Liver (tissue), 8 donors: ENCODE measurements at regions not wholly inside any gene's neighbourhood (a gene's known extent, or its start where the extent isn't known, plus 50 kb on each side); places are given as distances from the start of the nearest gene placed in this dataset.
A peak's percentile ranks its signal among the peaks of the same experiment; 100 is the strongest.

Experiments
- DNase-seq: peaks from one replicate; pipeline ENCODE4 v3.0.0-alpha.2; 2017; ENCODE audit warnings: low spot score
- H3K27ac ChIP-seq, 2 donors: one replicate each; pipeline ENCODE4 v1.7.0; 2013; ENCODE audit warnings: inconsistent platforms in 2 of 2, low read length in 2 of 2, control low read depth in 1 of 2, low read depth in 1 of 2, mild to moderate bottlenecking in 1 of 2
- H3K27me3 ChIP-seq, 4 donors: one replicate each; pipeline versions ENCODE4 v1.6.1 to v1.7.0; 2013; ENCODE audit warnings: low read length in 3 of 4, inconsistent platforms in 1 of 4, mild to moderate bottlenecking in 1 of 4, moderate library complexity in 1 of 4; ENCODE audit not compliant: control insufficient read depth in 4 of 4, insufficient read depth in 4 of 4
- H3K36me3 ChIP-seq, 4 donors: one replicate each; pipeline versions ENCODE4 v1.6.1 to v1.7.0; 2013; ENCODE audit warnings: low read length in 3 of 4, mild to moderate bottlenecking in 3 of 4, low read depth in 1 of 4, moderate library complexity in 1 of 4; ENCODE audit not compliant: control insufficient read depth in 4 of 4, insufficient read depth in 3 of 4
- H3K4me1 ChIP-seq, 4 donors: one replicate each; pipeline versions ENCODE4 v1.6.1 to v1.7.0; 2013; ENCODE audit warnings: low read length in 3 of 4, mild to moderate bottlenecking in 3 of 4, moderate library complexity in 1 of 4; ENCODE audit not compliant: control insufficient read depth in 4 of 4, insufficient read depth in 4 of 4
- H3K4me3 ChIP-seq, 3 donors: one replicate each; pipeline versions ENCODE4 v1.6.1 to v1.7.0; 2013; ENCODE audit warnings: low read length in 3 of 3, control low read depth in 1 of 3, low read depth in 1 of 3, mild to moderate bottlenecking in 1 of 3
- H3K9ac ChIP-seq, 2 donors: one replicate each; pipeline ENCODE4 v1.7.0; 2013; ENCODE audit warnings: low read length in 2 of 2, mild to moderate bottlenecking in 2 of 2, moderate library complexity in 2 of 2, control low read depth in 1 of 2, low read depth in 1 of 2
- H3K9me3 ChIP-seq, 4 donors: one replicate each; pipeline versions ENCODE4 v1.6.1 to v1.7.0; 2013; ENCODE audit warnings: low read length in 3 of 4; ENCODE audit not compliant: control insufficient read depth in 4 of 4
- ATF3 ChIP-seq: IDR thresholded peaks from 2 replicates; pipeline ENCODE4 v1.6.1; 2016; ENCODE audit warnings: antibody characterized with exemption
- CTCF ChIP-seq: fragments of 150-350 bp; IDR thresholded peaks from 2 replicates; pipeline ENCODE4 v1.5.1; 2017; ENCODE audit warnings: improper control_type of control experiment, low read depth, low read length; ENCODE audit not compliant: missing input control
- FOXA1 ChIP-seq: IDR thresholded peaks from 2 replicates; pipeline ENCODE4 v1.6.1; 2016; ENCODE audit warnings: antibody characterized with exemption
- FOXA2 ChIP-seq: IDR thresholded peaks from 2 replicates; pipeline ENCODE4 v1.6.1; 2016; ENCODE audit warnings: antibody characterized with exemption
- GABPA ChIP-seq, 2 donors: IDR thresholded peaks in 1 of 2; conservative IDR thresholded peaks in 1 of 2; 2 replicates each; pipeline ENCODE4 v1.6.1; 2016; ENCODE audit warnings: antibody characterized with exemption in 2 of 2, mild to moderate bottlenecking in 1 of 2, moderate library complexity in 1 of 2
- HNF4A ChIP-seq, 2 donors: conservative IDR thresholded peaks; 2 replicates each; pipeline ENCODE4 v1.6.1; 2016; ENCODE audit warnings: antibody characterized with exemption in 2 of 2, mild to moderate bottlenecking in 2 of 2
- HNF4G ChIP-seq: IDR thresholded peaks from 2 replicates; pipeline ENCODE4 v1.6.1; 2016; ENCODE audit warnings: antibody characterized with exemption
- JUND ChIP-seq, 2 donors: IDR thresholded peaks; 2 replicates each; pipeline ENCODE4 v1.6.1; 2016; ENCODE audit warnings: antibody characterized with exemption in 2 of 2
- MAX ChIP-seq: IDR thresholded peaks from 2 replicates; pipeline ENCODE4 v1.6.1; 2016; ENCODE audit warnings: antibody characterized with exemption
- NR2F2 ChIP-seq: IDR thresholded peaks from 2 replicates; pipeline ENCODE4 v1.6.1; 2016; ENCODE audit warnings: antibody characterized with exemption
- RAD21 ChIP-seq, 2 donors: IDR thresholded peaks; 2 replicates each; pipeline ENCODE4 v1.6.1; 2016; ENCODE audit warnings: antibody characterized with exemption in 2 of 2, mild to moderate bottlenecking in 2 of 2
- REST ChIP-seq: IDR thresholded peaks from 2 replicates; pipeline ENCODE4 v1.6.1; 2016; ENCODE audit warnings: antibody characterized with exemption, mild to moderate bottlenecking
- RXRA ChIP-seq, 2 donors: IDR thresholded peaks; 2 replicates each; pipeline ENCODE4 v1.6.1; 2017 to 2018; ENCODE audit warnings: antibody characterized with exemption in 2 of 2, mild to moderate bottlenecking in 1 of 2
- SP1 ChIP-seq: IDR thresholded peaks from 2 replicates; pipeline ENCODE4 v1.6.1; 2018; ENCODE audit warnings: antibody characterized with exemption, mild to moderate bottlenecking
- TAF1 ChIP-seq: conservative IDR thresholded peaks from 2 replicates; pipeline ENCODE4 v1.6.1; 2016; ENCODE audit warnings: antibody characterized with exemption, mild to moderate bottlenecking
- YY1 ChIP-seq: IDR thresholded peaks from 2 replicates; pipeline ENCODE4 v1.6.1; 2016; ENCODE audit warnings: antibody characterized with exemption, mild to moderate bottlenecking
- ZBTB33 ChIP-seq: IDR thresholded peaks from 2 replicates; pipeline ENCODE4 v1.6.1; 2016; ENCODE audit warnings: antibody characterized with exemption
- whole genome bisulfite sequencing: extraction: QIAGEN DNeasy Blood & Tissue Kit; methylation state at CpG from one replicate; pipeline ENCODE4 v1.1.7; 2013; 5-methylcytosine and 5-hydroxymethylcytosine counted together
- donor health status: healthy.
- donor health status: healthy.
- donor health status: healthy.
- donor health status: healthy.
- donor health status: healthy.

- H3K9ac ChIP-seq: peak overlapping the region in 1 of 2 donors; percentile 32
- no peaks in the 10 kb centered on the region for H3K9me3 ChIP-seq
- TF ChIP-seq HNF4G (no peak), JUND (IDR thresholded peaks at IDR 0.05) (no peak), YY1 (no peak), MAX (no peak), GABPA (IDR thresholded peaks at IDR 0.05 in 1 of 2, conservative IDR thresholded peaks at IDR 0.05 in 1 of 2) (no peak), TAF1 (no peak), FOXA1 (no peak), ATF3 (no peak), REST (no peak), SP1 (no peak), FOXA2 (no peak), ZBTB33 (no peak), RAD21 (IDR thresholded peaks at IDR 0.05) (no peak), RXRA (IDR thresholded peaks at IDR 0.05) (no peak)
- peak overlapping the region; percentile 63 to 75 for H3K27ac ChIP-seq
- DNase-seq: no peak
- H3K27me3 ChIP-seq: no peaks in the 10 kb centered on the region
- H3K4me1 ChIP-seq: peaks cover 30 to 87% (median 71%) of the 10 kb centered on the region in 4 donors
- WGBS: 58% methylated on average over 9 of the region's 9 CpGs
- no peaks in the 10 kb centered on the region for H3K36me3 ChIP-seq
- H3K4me3 ChIP-seq: no peak overlapping the region
Observed at GRCh38 chr15:66649235-66649984, 52.6 kb upstream of the SMAD6 start.

- WGBS: 25% methylated on average over 5 of the region's 5 CpGs
- Histone ChIP-seq H3K9ac (no peak overlapping the region), H3K4me1 (peaks cover 30 to 86% (median 66%) of the 10 kb centered on the region in 4 donors), H3K4me3 (no peak overlapping the region), H3K9me3 (no peaks in the 10 kb centered on the region), H3K27ac (peak overlapping the region; percentile 63 to 75), H3K36me3 (no peaks in the 10 kb centered on the region), H3K27me3 (no peaks in the 10 kb centered on the region)
- no peak for DNase-seq
- TF ChIP-seq RAD21 (IDR thresholded peaks at IDR 0.05): peak in 1 of 2 donors; percentile 17
- peak; percentile 89 for TF ChIP-seq ATF3
- TF ChIP-seq CTCF: no peak
- TF ChIP-seq RXRA (IDR thresholded peaks at IDR 0.05): peak; percentile 67 to 76
- no peak for TF ChIP-seq TAF1
- TF ChIP-seq SP1: peak; percentile 45
- no peak for TF ChIP-seq ZBTB33
- peak; percentile 44 for TF ChIP-seq YY1
- TF ChIP-seq REST: no peak
- TF ChIP-seq HNF4A (conservative IDR thresholded peaks at IDR 0.05): peak; percentile 64 to 66
- peak; percentile 92 for TF ChIP-seq NR2F2
- TF ChIP-seq JUND (IDR thresholded peaks at IDR 0.05): peak; percentile 96 to 97
Observed at GRCh38 chr15:66650433-66650832, 51.6 kb upstream of the SMAD6 start.
